ENCODE measurements at regions not wholly inside any gene's neighbourhood (a gene's known extent, or its start where the extent isn't known, plus 50 kb on each side); places are given as distances from the start of the nearest gene placed in this dataset.

DNA sequence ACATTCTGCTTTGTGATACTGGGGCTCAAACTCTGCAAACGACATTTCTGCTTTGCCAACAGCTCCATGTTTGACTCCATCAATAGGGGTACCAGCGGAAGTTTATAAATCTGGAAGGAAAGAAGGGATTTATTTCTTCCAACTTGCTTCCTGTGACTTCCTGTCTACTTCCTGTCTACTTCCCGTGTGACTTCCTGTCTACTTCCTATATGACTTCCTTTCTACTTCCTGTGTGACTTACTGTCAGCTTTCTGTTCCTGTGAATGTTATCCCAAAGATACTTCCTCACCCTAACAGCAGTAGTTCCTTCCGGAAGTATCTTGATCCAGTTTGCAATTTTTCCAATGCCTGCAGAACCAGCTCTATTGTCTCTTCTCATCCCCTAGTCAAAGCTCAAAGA is 52.0 kb upstream of the MBOAT2 start:
- in situ Hi-C loops (cut with HindIII; ENCODE audit: low sequenced_read_pairs): no loop called here

DNA sequence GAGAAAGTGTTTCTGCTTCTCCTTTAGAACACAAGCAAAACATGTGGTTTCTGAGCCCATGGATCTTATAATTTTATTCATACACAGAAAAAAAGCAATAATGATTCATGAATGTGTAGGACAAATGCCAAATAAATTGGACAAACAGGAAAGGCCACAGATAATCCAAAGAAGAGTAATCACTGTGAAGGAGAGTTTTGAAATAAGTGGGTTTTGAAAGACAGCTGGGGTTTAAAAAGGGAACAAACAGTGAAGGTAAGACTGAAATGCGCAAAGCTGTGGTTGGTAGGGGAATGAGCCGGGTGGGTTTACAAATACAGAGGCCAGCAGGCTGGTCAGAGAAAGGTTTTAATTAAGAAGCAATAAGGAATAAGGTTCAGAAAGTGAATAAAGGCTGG is 50.0 kb upstream of the MBOAT2 start:
- in situ Hi-C loops (cut with HindIII; ENCODE audit: low sequenced_read_pairs): no loop called here
